A673 (cell line): ENCODE measurements at regions not wholly inside any gene's neighbourhood (a gene's known extent, or its start where the extent isn't known, plus 50 kb on each side); places are given as distances from the start of the nearest gene placed in this dataset.

Source experiments
- BruUV-seq: library from RNA; stranded (reverse); fragments of 400-500 nt; replicated peaks from 2 replicates; lab custom pipeline; 2021; lab: Mats Ljungman, UMichigan
- CTCF ChIA-PET: fragments of 300-600 bp; sonication (Branson Sonifier 250); formaldehyde crosslinking; loops from one replicate; lab custom pipeline; 2022; ENCODE audit warnings: antibody characterized with exemption; lab: Charles Lee
- POLR2A ChIA-PET: fragments of 300-600 bp; sonication (Branson Sonifier 250); formaldehyde crosslinking; loops from one replicate; lab custom pipeline; 2022; ENCODE audit warnings: antibody characterized with exemption; ENCODE audit not compliant: low non-redundant PET; lab: Charles Lee
- DNase-seq: peaks from one replicate; pipeline ENCODE4 v3.0.0-alpha.2; 2015; ENCODE audit warnings: low spot score
- H3K27ac ChIP-seq: fragments of 200-600 bp; sonication (generic); 2 replicates; pipeline ENCODE4 v1.5.1; 2016; ENCODE audit warnings: mixed run types, low read depth, mild to moderate bottlenecking, mixed read lengths, antibody characterized with exemption, low read length; ENCODE audit not compliant: poor library complexity, severe bottlenecking
- H3K27me3 ChIP-seq: fragments of 200-600 bp; sonication (generic); replicated peaks from 2 replicates; pipeline ENCODE4 v1.6.1; 2017; ENCODE audit warnings: mixed run types, low read depth, mild to moderate bottlenecking, mixed read lengths, antibody characterized with exemption, low read length; ENCODE audit not compliant: insufficient read depth, poor library complexity
- H3K36me3 ChIP-seq: fragments of 200-600 bp; sonication (generic); 2 replicates; pipeline ENCODE4 v1.6.1; 2016; ENCODE audit warnings: mixed run types, mild to moderate bottlenecking, mixed read lengths, antibody characterized with exemption, low read length; ENCODE audit not compliant: insufficient read depth, poor library complexity, severe bottlenecking
- H3K4me1 ChIP-seq: fragments of 200-600 bp; sonication (generic); 2 replicates; pipeline ENCODE4 v1.6.1; 2017; ENCODE audit warnings: mixed run types, mild to moderate bottlenecking, mixed read lengths, antibody characterized with exemption, low read length; ENCODE audit not compliant: insufficient read depth, poor library complexity, severe bottlenecking
- H3K4me3 ChIP-seq: fragments of 200-600 bp; sonication (generic); 2 replicates; pipeline ENCODE4 v1.5.1; 2016; ENCODE audit warnings: low read depth, mixed run types, mild to moderate bottlenecking, mixed read lengths, low read length; ENCODE audit not compliant: poor library complexity, severe bottlenecking
- H3K9me3 ChIP-seq: fragments of 200-600 bp; sonication (generic); 2 replicates; pipeline ENCODE4 v1.6.1; 2016; ENCODE audit warnings: mixed run types, low read depth, mild to moderate bottlenecking, mixed read lengths, antibody characterized with exemption, low read length; ENCODE audit not compliant: poor library complexity, severe bottlenecking
- EZH2 ChIP-seq: fragments of 200-600 bp; sonication (generic); IDR thresholded peaks from 2 replicates; pipeline ENCODE4 v1.6.1; 2017; ENCODE audit warnings: borderline replicate concordance, low read depth, mild to moderate bottlenecking, mixed read lengths, antibody characterized with exemption, low read length; ENCODE audit not compliant: poor library complexity, severe bottlenecking
- intact Hi-C: fragments of 100-400 bp; cut with micrococcal nuclease; formaldehyde crosslinking; loops from one replicate; pipeline ENCODE4 v1.10.0; 2022; ENCODE audit not compliant: unreplicated experiment
- TF ChIP-seq, protein P1 (sequence below): fragments of 300-800, 200-600 bp; sonication (generic); conservative IDR thresholded peaks from 2 replicates; pipeline ENCODE4 v1.5.1; 2017; ENCODE audit warnings: low read depth, mild to moderate bottlenecking, antibody characterized with exemption, low read length, moderate library complexity, mixed read lengths

- Histone ChIP-seq H3K4me3 (no peak overlapping the region), H3K4me1 (no peaks in the 10 kb centered on the region), H3K27me3 (no peaks in the 10 kb centered on the region), H3K27ac (no peak overlapping the region), H3K9me3 (no peaks in the 10 kb centered on the region), H3K36me3 (no peaks in the 10 kb centered on the region)
- POLR2A ChIA-PET: no interaction called here
- no peak for TF ChIP-seq EZH2
- TF ChIP-seq, protein P1, sequence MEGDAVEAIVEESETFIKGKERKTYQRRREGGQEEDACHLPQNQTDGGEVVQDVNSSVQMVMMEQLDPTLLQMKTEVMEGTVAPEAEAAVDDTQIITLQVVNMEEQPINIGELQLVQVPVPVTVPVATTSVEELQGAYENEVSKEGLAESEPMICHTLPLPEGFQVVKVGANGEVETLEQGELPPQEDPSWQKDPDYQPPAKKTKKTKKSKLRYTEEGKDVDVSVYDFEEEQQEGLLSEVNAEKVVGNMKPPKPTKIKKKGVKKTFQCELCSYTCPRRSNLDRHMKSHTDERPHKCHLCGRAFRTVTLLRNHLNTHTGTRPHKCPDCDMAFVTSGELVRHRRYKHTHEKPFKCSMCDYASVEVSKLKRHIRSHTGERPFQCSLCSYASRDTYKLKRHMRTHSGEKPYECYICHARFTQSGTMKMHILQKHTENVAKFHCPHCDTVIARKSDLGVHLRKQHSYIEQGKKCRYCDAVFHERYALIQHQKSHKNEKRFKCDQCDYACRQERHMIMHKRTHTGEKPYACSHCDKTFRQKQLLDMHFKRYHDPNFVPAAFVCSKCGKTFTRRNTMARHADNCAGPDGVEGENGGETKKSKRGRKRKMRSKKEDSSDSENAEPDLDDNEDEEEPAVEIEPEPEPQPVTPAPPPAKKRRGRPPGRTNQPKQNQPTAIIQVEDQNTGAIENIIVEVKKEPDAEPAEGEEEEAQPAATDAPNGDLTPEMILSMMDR: no peak
- CTCF ChIA-PET: no interaction called here
- no TSS peak for BruUV-seq
- DNase-seq: no peak
- intact Hi-C loops: no loop called here
Measured at GRCh38 chr16:73152386-73153125, 104.6 kb upstream of the ZFHX3 start.

DNA sequence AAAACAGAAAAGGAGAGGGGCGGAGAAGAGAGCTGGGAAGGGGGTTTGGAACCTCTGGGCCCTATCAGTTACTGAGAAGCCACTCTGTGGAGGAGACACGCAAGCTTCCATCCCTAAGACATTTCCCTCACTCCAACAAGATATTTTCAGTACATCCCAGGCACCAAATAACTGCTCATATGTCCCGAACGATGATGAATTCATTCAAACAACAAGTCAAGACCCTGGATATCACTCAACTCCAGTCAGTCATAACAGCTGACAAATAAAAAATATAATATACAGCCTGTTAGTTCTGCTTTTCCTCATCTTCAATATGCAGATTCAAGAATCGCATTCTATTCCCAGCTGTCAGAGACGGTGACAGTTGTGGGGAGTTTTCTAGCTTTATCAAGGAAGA is 104.0 kb upstream of the ZFHX3 start:
- Histone ChIP-seq H3K4me3 (no peak overlapping the region), H3K4me1 (no peaks in the 10 kb centered on the region), H3K9me3 (no peaks in the 10 kb centered on the region), H3K27me3 (no peaks in the 10 kb centered on the region), H3K36me3 (no peaks in the 10 kb centered on the region), H3K27ac (no peak overlapping the region)
- TF ChIP-seq EZH2: no peak
- TF ChIP-seq, protein P1: no peak
- intact Hi-C loops: no loop called here
- CTCF ChIA-PET: no interaction called here
- DNase-seq: no peak
- no TSS peak for BruUV-seq
- POLR2A ChIA-PET: no interaction called here

DNA sequence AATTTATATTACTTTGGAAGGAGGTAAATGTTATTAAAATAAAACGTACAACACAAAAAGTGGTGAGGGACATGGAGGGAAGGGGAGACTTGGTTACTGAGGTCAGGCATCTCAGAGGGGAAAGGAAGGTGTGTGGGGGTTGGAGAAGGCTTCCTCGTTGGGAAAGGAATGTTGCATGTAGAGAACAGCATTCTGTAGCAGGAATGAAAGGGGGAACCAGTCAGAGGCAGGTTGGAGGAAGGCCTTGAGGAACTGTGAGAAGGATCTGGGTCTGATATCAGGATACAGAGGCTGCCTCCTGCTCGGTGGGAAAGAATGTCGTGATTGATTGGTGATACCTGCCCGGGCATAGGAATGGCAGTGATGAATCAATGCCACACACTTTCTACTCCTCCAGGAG is 103.3 kb upstream of the ZFHX3 start:
- intact Hi-C loops: no loop called here
- no TSS peak for BruUV-seq
- ChIA-PET CTCF (no interaction called here), POLR2A (no interaction called here)
- Histone ChIP-seq H3K36me3 (no peaks in the 10 kb centered on the region), H3K27me3 (no peaks in the 10 kb centered on the region), H3K9me3 (no peaks in the 10 kb centered on the region), H3K4me1 (no peaks in the 10 kb centered on the region), H3K4me3 (no peak overlapping the region), H3K27ac (no peak overlapping the region)
- TF ChIP-seq EZH2: no peak
- TF ChIP-seq, protein P1: no peak
- DNase-seq: no peak
